NCI-H1436 (cell line): ENCODE measurements at regions not wholly inside any gene's neighbourhood (a gene's known extent, or its start where the extent isn't known, plus 50 kb on each side); places are given as distances from the start of the nearest gene placed in this dataset.

ENCODE experiments used
- DNase-seq: peaks from one replicate; lab custom pipeline; 2025; lab: John Stamatoyannopoulos, UW

GRCh38 chr11:70675697-70676374 is 277.5 kb downstream of the CTTN start:
- DNase-seq: peak; percentile 28

GRCh38 chr11:70677232-70677916 is 279.0 kb downstream of the CTTN start:
- no peak for DNase-seq

GRCh38 chr11:70678931-70679900 is 280.9 kb downstream of the CTTN start:
- DNase-seq: no peak

GRCh38 chr11:70680781-70681281 is 282.5 kb downstream of the CTTN start:
- DNase-seq: no peak

- no peak for DNase-seq
These were observed 283.7 kb downstream of the CTTN start for GRCh38 chr11:70682056-70682455.

GRCh38 chr11:70682760-70683159 is 284.4 kb downstream of the CTTN start:
- DNase-seq: no peak

GRCh38 chr11:70687716-70688115 is 289.4 kb downstream of the CTTN start:
- DNase-seq: no peak

- no peak for DNase-seq
These were observed 289.8 kb downstream of the CTTN start for GRCh38 chr11:70688142-70688541.

GRCh38 chr11:70689764-70690163 is 291.4 kb downstream of the CTTN start:
- no peak for DNase-seq

GRCh38 chr11:70692131-70692530 is 293.8 kb downstream of the CTTN start:
- DNase-seq: no peak

GRCh38 chr11:70694371-70694770 is 296.0 kb downstream of the CTTN start:
- no peak for DNase-seq

GRCh38 chr11:70695086-70695960 is 297.0 kb downstream of the CTTN start:
- DNase-seq: no peak

GRCh38 chr11:70696076-70696475 is 297.7 kb downstream of the CTTN start:
- DNase-seq: no peak

- no peak for DNase-seq
These were observed 298.2 kb downstream of the CTTN start for GRCh38 chr11:70696564-70696963.

- no peak for DNase-seq
These were observed 299.4 kb downstream of the CTTN start for GRCh38 chr11:70697701-70698100.

- DNase-seq: no peak
These were observed 300.5 kb downstream of the CTTN start for GRCh38 chr11:70698871-70699270.

GRCh38 chr11:70699294-70700221 is 301.2 kb downstream of the CTTN start:
- no peak for DNase-seq

GRCh38 chr11:70700453-70700852 is 302.1 kb downstream of the CTTN start:
- DNase-seq: no peak

- DNase-seq: no peak
These were observed 302.5 kb downstream of the CTTN start for GRCh38 chr11:70700871-70701270.

GRCh38 chr11:70702040-70702648 is 303.8 kb downstream of the CTTN start:
- no peak for DNase-seq
